Upper lobe of left lung (tissue), 4 donors: ENCODE measurements at regions not wholly inside any gene's neighbourhood (a gene's known extent, or its start where the extent isn't known, plus 50 kb on each side); places are given as distances from the start of the nearest gene placed in this dataset.
"Not testable (repeated sequence)": the region's sequence is repeated elsewhere in the genome, so short reads cannot be mapped to it uniquely, and the experiment has no call there.

ENCODE experiments used
- CTCF ChIP-seq, 6 experiments: fragments of 450-650 bp in 4 of 6; fragments of 200-600 bp in 2 of 6; sonication (generic) in 2 of 6; IDR thresholded peaks; one replicate each; pipeline ENCODE4 v1.5.1; 2016 to 2019; ENCODE audit warnings: antibody characterized with exemption in 6 of 6
- POLR2AphosphoS5 ChIP-seq, 2 donors: sonication (generic); formaldehyde crosslinking; IDR thresholded peaks; one replicate each; pipeline ENCODE4 v1.5.1; 2017; ENCODE audit warnings: antibody characterized with exemption in 2 of 2

GRCh38 chr4:9707936-9708335 lies 73.5 kb upstream of the DRD5 start:
- not testable (repeated sequence) for TF ChIP-seq CTCF, POLR2AphosphoS5 (IDR thresholded peaks at IDR 0.05)
